Endometrium (tissue), 2 donors: ENCODE measurements at regions not wholly inside any gene's neighbourhood (a gene's known extent, or its start where the extent isn't known, plus 50 kb on each side); places are given as distances from the start of the nearest gene placed in this dataset.
A peak's percentile ranks its signal among the peaks of the same experiment; 100 is the strongest.
"Not testable (repeated sequence)": the region's sequence is repeated elsewhere in the genome, so short reads cannot be mapped to it uniquely, and the experiment has no call there.

ENCODE experiments used
- FAIRE-seq: peaks from 2 replicates; lab custom pipeline; 2012; peaks lifted over from hg19 to GRCh38; lab: Jason Lieb, UNC
- donor health status: control.
- donor health status: control.

DNA sequence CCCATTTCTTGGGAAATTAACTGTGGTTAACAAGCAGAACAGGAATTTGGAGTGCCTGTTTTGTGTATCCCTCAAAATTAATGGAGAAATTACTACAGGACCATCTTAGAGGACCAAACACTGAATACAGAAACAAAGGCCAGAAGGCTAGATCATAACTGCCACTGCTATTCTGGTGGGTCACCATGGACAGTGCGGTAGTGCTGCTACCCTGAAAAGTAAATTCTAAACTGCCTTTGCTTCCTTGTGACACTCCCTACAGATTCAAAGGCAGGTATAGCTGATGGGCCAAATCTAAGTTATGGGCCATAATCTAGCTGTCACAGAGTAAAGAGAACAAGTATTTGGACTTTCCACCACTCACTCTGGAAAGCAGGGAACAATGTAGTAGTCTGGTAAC, 575.8 kb upstream of the ADGRB3 start:
- no peak for FAIRE-seq

DNA sequence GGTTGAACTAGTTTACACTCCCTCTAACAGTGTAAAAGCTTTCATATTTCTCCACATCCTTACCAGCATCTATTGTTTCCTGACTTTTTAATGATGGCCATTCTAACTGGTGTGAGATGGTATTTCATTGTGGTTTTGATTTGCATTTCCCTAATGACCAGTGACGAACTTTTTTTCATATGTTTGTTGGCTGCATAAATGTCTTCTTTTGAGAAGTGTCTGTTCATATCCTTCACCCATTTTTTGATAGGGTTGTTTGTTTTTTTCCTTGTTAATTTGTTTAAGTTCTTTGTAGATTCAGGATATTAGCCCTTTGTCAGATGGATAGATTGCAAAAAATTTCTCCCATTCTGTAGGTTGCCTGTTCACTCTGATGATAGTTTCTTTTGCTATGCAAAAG, 578.5 kb upstream of the ADGRB3 start:
- FAIRE-seq: not testable (repeated sequence)

DNA sequence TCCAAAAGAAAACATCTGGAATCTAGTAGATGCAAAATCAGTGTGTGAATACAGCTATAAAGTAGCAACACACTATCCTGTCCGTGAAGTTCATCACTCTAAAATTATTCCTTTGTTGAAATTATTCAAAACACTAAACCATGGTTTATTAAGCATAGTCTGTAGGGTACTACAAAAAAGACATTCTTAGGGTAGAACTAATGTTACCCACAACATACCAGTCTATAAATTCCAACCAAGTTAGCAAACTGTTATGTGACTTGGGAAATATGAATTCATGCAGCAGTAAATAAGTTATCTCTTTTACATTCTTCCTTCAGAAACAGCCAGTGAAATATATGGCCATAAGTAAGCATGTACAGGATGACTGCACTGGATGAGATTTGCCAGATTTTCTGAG, 580.3 kb upstream of the ADGRB3 start:
- no peak for FAIRE-seq

DNA sequence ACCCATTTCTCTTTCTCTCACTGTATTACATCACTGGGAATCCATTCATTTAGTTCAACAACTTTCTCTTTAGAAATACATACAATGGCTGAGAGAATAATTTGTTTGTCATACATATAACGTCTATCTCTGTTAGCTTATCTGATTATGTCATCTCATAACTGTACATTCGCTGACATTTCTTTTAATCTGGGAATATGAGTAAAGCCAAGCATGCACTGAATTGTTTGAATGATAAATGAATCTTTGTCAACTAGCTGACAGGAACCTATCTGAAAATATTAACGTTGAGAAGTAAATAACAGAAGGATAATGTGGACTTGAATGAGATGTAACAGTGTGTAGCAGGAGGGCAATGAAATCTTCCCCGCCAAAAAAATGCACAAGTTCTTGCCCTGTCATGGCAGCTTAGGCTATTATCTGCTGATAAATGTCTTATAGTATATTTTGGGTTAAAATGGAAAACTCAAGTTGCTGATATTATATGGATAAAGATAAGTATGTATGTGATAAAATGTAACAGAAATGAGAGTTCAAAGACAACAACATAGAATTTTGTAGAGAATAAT, 581.2 kb upstream of the ADGRB3 start:
- FAIRE-seq: no peak

DNA sequence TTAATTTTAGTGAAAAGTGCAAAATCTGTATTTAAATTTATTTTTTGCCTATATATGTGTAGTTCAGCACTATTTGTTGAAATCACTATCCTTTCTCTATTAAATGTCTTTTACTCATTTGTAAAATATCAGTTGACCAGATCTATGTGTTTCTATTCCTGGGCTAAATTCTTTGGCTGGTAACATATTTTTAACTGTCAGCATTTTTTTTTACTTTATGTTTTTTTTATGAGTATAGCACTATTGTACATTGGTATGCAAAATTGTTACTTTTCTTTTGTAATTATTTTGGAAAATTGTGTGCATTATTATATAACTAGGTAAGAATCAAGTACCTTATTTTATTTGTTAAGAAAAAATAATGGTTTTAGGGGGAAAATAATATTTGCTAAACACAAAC, 582.8 kb upstream of the ADGRB3 start:
- peak; percentile 54 for FAIRE-seq

DNA sequence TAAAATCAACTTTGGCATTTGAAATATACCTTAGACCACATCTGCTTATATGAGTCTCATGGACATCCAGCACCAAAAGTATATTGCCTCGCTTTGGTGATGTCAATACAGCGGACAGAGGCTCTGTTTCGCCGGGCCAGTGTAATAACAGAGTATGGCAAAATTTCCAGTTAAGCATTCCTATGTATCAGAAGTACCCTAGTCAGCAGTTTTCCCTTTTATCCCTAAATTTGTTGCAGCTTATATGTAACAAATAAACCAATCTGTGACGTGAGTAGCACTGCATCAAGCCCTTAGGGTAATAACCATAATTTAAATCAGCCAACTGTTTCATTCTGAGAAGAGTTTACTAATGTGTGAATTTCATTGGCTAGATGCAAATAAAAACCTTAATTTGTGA, 585.5 kb upstream of the ADGRB3 start:
- FAIRE-seq: no peak

DNA sequence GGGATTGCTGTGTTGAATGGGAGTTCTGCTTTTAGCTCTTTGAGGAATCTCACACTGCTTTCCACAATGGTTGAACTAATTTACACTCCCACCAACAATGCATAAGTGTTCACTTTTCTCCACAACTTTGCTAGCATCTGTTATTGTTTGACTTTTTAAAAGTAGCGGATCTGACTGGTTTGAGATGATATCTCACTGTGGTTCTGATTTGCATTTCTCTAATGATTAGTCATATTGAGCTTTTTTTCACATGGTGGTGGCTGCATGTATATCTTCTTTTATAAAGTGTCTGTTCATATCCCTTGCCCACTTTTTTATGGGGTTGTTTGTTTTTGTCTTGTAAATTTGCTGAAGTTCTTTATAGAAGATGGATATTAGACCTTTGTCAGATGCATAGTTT, 588.3 kb upstream of the ADGRB3 start:
- no peak for FAIRE-seq

DNA sequence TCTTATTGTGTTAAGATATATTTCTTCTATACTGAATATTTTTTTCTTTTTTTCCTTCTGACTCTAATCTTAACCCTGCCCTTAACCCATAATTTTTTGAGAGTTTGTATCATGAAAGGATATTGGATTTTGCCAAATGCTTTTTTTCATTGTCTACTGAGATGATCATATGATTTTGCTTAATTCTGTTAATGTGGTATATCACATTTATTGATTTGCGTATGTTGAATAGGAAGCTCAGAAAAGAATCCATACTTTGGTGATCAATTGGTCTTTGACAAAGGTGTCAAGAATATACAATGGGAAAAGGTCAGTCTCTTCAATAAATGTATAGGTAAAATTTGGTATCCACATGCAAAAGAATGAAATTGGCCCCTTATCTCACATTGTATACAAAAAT, 588.8 kb upstream of the ADGRB3 start:
- FAIRE-seq: no peak

DNA sequence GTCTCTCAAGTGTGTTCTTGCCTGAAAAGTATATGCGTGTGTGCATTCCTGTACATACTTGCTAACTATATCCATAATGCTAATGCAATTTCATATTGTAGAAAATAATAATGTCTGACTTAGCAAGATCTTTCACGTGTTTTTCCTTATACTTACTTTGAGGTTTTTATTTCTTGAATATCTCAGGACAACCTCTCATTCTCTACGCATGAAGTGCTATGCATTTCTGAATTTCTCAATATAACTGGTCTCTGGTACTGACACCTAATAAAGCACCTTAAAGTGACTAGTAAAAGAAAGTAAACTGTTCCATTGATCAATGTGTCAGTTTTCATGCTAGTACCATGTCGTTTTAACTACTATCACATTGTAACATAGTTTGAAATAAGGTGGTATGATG, 589.9 kb upstream of the ADGRB3 start:
- no peak for FAIRE-seq

DNA sequence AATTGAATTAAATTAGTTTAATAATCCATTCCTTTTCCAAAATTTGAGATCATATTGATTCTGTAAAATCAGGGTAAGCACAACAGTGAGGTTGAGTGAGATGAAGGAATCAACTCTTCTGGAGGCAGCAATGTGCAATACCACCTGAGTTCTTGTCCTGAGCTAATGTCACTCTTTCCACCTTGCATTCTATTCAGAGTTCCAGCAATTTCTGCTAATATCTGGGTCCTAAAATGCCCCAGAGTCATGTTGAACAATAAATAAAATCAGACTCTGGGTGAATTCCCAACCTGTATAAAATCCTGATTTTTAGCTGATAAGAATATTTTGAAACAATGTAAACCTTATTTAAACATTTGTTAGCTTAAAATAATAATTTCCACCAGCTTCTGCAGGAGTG, 590.8 kb upstream of the ADGRB3 start:
- no peak for FAIRE-seq

DNA sequence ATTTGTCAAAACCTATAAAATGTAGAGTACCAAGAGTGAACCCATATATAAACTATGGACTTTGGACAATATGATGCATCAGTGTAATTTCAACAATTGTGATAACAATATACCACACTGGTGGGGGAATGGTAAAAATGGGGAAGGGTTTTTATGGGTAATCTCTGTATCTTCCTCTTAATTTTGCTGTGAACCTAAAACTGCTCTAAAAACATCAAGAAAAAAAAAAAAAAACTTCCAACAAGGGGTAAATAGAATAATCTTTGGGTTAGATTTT, 592.0 kb upstream of the ADGRB3 start:
- no peak for FAIRE-seq

DNA sequence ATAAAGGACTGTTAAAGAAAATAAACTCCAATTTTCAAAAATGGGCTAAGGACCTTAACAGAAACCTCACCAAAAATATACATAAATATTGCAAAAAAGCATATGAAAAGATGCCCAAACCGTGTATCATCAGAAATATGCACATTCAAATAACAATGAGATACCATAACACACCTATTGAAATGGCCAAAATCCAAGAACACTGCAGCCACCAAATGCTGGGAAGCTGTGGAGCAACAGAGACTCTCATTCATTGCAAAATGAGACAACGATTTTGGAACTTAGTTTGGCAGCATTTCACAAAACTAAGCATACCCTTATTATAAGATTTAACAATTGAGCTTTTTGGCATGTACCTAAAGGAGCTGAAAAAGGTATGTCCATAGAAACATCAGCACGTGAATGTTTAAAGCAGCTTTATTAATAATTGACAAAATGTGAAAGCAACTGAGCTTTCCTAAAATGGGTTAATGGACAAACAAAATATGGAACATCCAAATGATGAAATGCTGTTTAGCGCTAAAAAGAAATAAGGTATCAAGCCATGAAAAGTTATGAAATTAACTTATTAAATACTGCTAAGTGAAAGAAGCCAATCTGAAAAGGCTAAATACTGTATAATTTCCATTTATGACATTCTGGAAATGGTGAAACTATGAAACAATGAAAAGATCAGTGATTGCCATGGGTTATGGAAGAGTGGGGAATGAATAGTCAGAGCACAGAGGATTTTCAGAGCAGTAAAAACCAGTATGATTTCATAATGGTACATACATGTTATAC, 592.6 kb upstream of the ADGRB3 start:
- no peak for FAIRE-seq

DNA sequence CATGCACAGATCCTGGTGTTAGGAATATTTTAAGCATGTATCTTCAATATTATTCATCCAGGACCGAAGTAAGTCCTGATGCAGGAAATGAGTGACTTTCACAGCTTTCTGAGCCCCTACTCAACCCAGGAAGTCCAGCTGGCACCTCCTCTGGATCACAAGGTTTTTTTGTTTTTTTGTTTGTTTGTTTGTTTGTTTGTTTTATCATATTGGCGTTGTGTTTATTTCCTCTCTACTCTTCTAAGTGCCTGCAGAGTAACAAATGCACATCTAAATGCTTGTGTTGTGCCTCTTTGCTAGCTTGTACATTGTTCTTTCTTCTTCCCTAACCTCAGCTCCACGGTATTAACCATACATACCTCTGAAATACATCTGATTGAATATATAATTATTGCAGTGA, 594.3 kb upstream of the ADGRB3 start:
- no peak for FAIRE-seq

DNA sequence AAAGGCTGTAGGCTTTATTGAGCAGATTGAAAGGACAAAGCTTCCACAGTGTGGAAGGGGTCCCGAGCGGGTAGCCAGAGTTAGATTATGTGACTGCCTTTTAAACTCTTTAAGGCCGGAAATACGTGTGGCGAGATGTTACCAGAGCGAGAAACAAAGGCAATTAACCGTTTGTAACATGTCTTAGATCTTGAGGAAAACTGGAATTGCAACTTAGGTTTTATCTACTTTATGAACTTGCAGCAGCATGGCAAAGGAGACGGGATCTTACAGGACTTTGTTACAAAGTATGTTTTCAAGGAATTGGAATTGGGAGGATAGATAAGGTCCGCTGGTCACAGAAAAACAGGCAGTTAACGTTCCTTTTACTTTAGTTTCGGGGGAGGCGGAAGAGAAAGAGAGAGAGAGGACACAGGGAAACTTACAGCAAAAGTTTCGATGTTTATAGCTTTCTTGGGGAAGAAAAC, 594.7 kb upstream of the ADGRB3 start:
- FAIRE-seq: no peak

DNA sequence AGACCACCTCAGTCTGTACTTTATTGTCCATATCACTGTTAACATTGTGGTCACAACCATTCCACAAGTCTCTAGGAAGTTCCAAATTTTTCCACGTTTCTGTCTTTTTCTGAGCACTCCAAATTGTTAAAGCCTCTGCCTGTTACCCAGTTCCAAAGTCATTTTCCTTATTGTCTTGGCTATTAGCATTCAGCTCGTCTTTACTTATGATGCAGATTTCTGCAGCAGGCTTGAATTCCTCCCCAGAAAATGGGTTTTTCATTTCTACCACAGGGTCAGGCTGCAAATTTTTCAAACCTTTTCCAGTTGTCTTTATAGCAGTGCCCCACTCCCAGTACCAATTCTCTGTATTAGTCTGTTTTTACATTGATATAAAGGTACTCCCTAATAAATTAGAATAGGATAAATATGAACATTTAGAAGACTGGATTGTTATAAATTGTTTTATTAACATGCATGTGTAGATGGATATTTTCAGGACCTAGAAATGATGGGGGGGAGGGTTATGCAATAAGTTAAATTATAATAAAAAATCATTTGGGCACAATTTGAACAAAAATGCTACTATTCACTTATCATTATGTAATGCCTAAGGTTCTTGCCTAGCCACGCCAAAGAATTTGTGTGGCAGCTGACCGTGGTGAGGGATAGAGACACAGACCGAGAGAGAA, 595.3 kb upstream of the ADGRB3 start:
- no peak for FAIRE-seq

DNA sequence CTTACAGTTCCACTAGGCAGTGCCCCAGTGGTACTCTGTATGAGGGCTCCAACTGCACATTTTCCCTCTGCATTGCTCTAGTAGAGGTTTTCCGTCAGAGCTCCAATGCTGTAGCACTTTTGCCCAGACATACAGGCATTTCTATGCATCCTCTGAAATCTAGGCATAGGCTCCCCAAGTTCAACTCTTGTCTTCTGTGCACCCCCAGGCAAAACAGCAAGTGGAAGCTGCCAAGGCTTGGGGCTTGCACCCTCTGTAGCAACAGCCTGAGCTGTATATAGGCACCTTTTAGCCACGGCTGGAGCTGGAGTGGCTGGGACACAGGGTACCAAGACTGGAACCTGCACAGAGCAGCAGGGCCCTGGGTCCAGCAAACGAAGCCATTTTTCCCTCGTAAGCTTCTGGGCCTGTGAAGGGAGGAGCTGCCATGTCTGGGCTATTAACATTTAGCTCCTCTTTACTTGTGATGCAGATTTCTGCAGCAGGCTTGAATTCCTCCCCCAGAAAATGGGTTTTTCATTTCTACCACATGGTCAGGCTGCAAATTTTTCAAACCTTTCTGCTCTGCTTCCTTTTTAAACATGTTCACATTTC, 596.2 kb upstream of the ADGRB3 start:
- no peak for FAIRE-seq

DNA sequence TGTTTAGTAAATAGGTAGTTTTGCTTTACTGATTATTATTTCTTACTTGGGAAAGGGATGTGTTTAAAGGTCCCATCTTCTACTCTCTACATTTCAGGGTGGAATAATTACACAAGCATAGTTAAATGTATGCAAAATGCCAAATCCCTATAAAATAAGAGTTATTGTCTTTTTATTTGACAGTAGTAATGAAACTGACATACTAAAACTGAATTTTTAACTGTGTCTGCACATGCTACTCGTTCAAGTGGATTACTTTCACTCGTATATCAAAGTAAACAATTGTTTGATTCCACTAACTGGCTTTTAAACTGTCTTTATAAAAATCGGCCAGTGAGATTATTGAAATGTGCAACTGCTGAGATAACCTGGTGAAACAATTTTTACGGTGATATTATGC, 602.9 kb upstream of the ADGRB3 start:
- no peak for FAIRE-seq

DNA sequence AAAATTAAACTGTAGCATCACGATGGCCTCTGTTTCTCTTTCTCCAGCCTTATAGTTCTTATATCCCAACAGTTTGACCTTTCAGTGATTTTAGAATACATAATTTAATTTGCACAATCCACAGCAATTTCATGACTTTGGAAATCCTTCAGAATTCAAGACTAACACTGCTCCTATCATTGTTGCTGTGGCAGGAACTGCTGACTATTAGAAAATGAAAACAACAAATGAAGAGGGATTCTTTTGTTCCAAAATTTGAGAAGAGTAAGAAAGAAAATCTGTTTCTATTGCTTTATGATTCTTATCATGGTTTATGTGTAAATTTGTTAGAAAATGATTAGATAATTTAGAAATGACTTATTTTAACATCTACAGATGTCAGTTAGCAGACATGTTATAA, 604.0 kb upstream of the ADGRB3 start:
- FAIRE-seq: no peak

DNA sequence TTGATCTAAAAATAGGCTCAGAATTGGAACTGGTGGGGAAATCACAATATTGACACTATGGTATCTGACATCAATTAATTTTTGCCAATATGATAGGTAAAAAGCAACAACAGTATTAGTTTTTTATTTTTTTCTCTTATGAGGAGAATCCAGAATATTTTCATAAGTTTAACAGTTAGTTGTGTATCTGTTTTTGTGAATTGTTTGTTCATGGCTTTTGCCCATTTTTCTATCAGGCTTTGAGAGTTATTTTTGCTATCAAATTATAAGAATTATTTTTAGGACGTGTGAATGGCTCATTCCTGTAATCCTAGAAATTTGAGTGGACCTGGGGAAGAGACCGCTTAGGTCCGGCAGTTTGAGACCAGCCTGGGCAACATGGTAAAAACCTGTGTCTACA, 608.6 kb upstream of the ADGRB3 start:
- FAIRE-seq: no peak

DNA sequence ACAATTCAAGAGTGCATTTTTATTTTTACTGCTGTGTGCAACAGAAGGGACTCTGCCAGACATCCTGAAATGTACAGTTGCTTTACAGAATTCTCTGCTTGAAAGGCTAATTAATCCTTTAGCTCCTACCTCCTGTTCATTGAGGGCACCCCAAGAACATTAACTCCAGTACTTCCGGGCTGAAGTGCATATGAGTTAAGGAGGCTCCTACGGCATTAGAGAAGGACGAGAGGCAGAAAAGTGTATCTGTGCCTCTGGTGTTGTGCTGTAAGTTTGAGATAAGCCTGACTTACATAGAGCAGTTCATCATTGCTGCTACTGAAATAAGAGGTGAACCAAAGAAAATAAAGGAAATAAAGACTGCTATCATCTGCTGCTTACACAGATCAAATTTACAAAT, 609.3 kb upstream of the ADGRB3 start:
- FAIRE-seq: no peak

DNA sequence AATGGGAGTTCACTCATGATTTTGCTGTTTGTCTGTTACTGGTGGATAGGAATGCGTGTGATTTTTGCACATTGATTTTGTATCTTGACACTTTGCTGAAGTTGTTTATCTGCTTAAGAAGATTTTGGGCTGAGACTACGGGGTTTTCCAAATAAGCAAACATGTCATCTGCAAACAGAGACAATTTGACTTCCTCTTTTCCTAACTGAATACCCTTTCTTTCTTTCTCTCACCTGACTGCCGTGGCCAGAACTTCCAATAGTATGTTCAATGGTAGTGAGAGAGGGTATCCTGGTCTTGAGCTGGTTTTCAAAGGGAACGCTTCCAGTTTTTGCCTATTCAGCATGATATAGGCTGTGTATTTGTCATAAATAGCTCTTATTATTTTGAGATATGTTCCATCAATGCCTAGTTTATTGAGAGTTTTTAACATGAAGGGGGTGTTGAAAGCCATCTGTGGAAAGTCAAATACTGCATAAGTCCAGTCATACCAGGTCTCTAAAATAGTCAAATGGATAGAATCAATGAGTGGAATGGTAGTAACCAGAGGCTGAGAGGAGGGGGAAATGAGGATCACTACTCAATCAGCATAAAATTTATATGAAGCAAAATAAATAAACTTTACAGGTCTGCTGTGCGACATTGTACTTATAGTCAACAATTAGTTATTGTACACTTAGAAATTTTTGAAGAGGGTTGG, 610.4 kb upstream of the ADGRB3 start:
- FAIRE-seq: no peak

DNA sequence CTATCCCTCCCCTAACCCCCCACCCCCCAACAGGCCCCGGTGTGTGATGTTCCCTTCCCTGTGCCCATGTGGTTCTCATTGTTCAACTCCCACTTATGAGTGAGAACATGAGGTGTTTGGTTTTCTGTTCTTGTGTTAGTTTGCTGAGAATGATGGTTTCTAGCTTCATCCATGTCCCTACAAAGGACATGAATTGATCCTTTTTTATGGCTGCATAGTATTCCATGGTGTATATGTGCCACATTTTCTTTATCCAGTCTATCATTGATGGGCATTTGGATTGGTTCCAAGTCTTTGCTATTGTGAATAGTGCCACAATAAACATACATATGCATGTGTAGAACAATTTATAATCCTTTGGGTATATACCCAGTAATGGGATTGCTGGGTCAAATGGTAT, 612.1 kb upstream of the ADGRB3 start:
- not testable (repeated sequence) for FAIRE-seq
